Ishikawa (cell line): ENCODE measurements at regions not wholly inside any gene's neighbourhood (a gene's known extent, or its start where the extent isn't known, plus 50 kb on each side); places are given as distances from the start of the nearest gene placed in this dataset.

Experiments used
- CEBPB ChIP-seq: IDR thresholded peaks from 2 replicates; pipeline ENCODE4 v1.6.1; 2012
- CREB1 ChIP-seq: IDR thresholded peaks from 2 replicates; pipeline ENCODE4 v1.6.1; 2012; ENCODE audit warnings: low read depth
- EGR1 ChIP-seq: IDR thresholded peaks from 2 replicates; pipeline ENCODE4 v1.6.1; 2012
- EP300 ChIP-seq: IDR thresholded peaks from 2 replicates; pipeline ENCODE4 v1.6.1; 2012; ENCODE audit warnings: borderline replicate concordance
- FOXM1 ChIP-seq: IDR thresholded peaks from 2 replicates; pipeline ENCODE4 v1.6.1; 2012; ENCODE audit warnings: low read depth, borderline replicate concordance
- MAX ChIP-seq: IDR thresholded peaks from 2 replicates; pipeline ENCODE4 v1.6.1; 2012
- NFIC ChIP-seq: IDR thresholded peaks from 2 replicates; pipeline ENCODE4 v1.6.1; 2012
- RAD21 ChIP-seq: IDR thresholded peaks from 2 replicates; pipeline ENCODE4 v1.6.1; 2012; ENCODE audit warnings: low read depth
- REST ChIP-seq: IDR thresholded peaks from 2 replicates; pipeline ENCODE4 v1.6.1; 2012; ENCODE audit warnings: low read depth, mild to moderate bottlenecking
- TAF1 ChIP-seq: IDR thresholded peaks from 2 replicates; pipeline ENCODE4 v1.6.1; 2012; ENCODE audit warnings: low read depth, mild to moderate bottlenecking
- TCF12 ChIP-seq: IDR thresholded peaks from 2 replicates; pipeline ENCODE4 v1.6.1; 2012; ENCODE audit warnings: low read depth
- TEAD4 ChIP-seq: IDR thresholded peaks from 2 replicates; pipeline ENCODE4 v1.6.1; 2012
- YY1 ChIP-seq: IDR thresholded peaks from 2 replicates; pipeline ENCODE4 v1.6.1; 2012; ENCODE audit warnings: low read depth
- ZBTB7A ChIP-seq: IDR thresholded peaks from 2 replicates; pipeline ENCODE4 v1.6.1; 2012; ENCODE audit warnings: low read depth
- TF ChIP-seq, protein P1 (sequence below): IDR thresholded peaks from 2 replicates; pipeline ENCODE4 v1.6.1; 2012

GRCh38 chr1:29684141-29684540 is 447.8 kb downstream of the PTPRU start:
- TF ChIP-seq, protein P1, sequence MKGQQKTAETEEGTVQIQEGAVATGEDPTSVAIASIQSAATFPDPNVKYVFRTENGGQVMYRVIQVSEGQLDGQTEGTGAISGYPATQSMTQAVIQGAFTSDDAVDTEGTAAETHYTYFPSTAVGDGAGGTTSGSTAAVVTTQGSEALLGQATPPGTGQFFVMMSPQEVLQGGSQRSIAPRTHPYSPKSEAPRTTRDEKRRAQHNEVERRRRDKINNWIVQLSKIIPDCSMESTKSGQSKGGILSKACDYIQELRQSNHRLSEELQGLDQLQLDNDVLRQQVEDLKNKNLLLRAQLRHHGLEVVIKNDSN, result no peak
- no peak for TF ChIP-seq RAD21
- no peak for TF ChIP-seq FOXM1
- TF ChIP-seq YY1, result no peak
- no peak for TF ChIP-seq NFIC
- TF ChIP-seq ZBTB7A, result no peak
- TF ChIP-seq MAX, result no peak
- no peak for TF ChIP-seq TEAD4
- no peak for TF ChIP-seq EGR1
- TF ChIP-seq REST, result no peak
- no peak for TF ChIP-seq CREB1
- TF ChIP-seq EP300, result no peak
- no peak for TF ChIP-seq TCF12
- TF ChIP-seq CEBPB, result no peak
- no peak for TF ChIP-seq TAF1

DNA sequence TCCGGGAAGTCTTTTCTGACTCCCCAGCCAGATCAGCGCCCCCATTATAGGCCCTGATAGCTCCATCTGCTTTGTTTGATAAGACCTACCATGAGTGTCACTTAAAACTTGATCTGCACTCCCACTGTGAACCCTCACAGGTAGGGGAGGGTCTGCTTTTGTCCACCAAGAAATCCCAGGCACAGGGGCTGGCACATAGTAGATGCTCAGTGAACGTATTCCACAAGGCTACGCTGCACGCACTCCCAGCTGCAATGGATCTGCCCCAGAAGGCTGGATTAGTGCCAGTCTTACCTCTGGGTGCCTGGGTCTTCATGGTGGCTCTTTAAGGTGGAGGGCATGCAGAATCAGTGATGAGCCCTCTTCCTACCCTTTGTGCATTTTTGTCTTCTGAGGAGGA is 447.1 kb downstream of the PTPRU start:
- no peak for TF ChIP-seq YY1
- TF ChIP-seq FOXM1, result no peak
- no peak for TF ChIP-seq EP300
- TF ChIP-seq, protein P1, result no peak
- TF ChIP-seq RAD21, result no peak
- TF ChIP-seq EGR1, result no peak
- no peak for TF ChIP-seq CEBPB
- no peak for TF ChIP-seq ZBTB7A
- no peak for TF ChIP-seq TCF12
- TF ChIP-seq CREB1, result no peak
- no peak for TF ChIP-seq REST
- TF ChIP-seq MAX, result no peak
- TF ChIP-seq TAF1, result no peak

GRCh38 chr1:29682919-29683295 is 446.6 kb downstream of the PTPRU start:
- TF ChIP-seq FOXM1 (no peak), TEAD4 (no peak), RAD21 (no peak)

DNA sequence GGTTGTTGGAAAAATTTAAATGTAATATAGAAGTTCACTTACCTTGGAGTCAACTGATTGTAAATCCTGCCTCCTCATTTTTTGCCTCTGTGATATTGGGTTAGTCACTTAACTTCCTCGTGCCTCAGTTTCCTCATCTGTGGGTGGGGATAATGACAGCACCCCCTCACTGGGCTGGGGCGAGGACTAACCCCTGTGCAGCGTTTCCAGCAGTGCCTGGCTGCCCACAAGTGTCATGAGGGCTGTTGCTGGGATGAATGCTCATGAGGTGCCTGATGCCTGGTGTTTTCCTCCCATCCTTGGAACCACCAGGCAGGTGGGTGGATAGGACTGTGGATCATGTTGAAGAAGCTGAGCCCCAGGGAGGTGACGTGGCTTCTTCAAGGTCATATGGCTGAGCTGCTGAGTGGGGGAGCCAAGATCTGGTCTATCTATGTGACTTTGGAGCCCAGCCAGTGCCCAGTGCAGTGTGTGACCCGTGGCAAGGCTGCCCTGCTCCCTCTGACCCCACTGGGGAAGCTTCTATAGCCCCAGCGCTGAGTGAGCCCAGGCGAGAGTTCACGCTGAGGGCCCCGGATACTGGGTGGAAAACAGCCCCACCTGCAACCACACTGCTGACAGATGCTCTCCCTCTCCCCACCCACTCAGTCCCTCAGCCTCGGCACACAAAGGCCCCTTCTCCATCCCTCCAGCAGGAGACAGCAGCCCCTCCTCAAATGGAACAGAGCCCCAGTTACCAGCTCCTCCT is 446.0 kb downstream of the PTPRU start:
- TF ChIP-seq TAF1 (no peak), NFIC (no peak), TEAD4 (no peak), RAD21 (no peak), EGR1 (no peak), CEBPB (no peak), ZBTB7A (no peak), EP300 (no peak), TCF12 (no peak), CREB1 (no peak), REST (no peak), YY1 (no peak), MAX (no peak), FOXM1 (no peak)
- TF ChIP-seq, protein P1, result no peak
